ENCODE measurements at regions not wholly inside any gene's neighbourhood (a gene's known extent, or its start where the extent isn't known, plus 50 kb on each side); places are given as distances from the start of the nearest gene placed in this dataset.

DNA sequence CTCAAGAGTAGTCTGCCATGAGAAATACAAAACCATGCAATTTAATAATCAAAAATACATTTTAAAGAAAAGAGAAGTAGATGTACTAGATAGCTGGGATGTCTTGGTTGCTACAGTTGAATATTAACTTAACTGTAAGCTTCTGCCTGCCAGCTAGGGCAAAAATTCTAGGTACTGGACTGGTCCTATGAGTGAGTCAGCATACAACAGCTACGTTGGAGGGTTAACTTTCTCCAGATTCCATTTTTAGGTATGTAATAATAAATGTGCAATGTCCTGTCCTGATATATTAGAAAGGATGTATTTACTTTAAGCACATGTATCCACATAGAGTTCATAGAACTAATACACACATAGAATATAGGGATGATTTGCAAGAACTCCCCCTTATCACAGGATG lies 230.1 kb downstream of the CAAP1 start:
- BruUV-seq (replicated peaks), result no TSS peak
- DNase-seq (ENCODE audit: low spot score), result no peak
- no peak for TF ChIP-seq EZH2phosphoT487 (IDR thresholded peaks at IDR 0.05; ENCODE audit: borderline replicate concordance, low read depth, low read length)
- TF ChIP-seq, protein P1, sequence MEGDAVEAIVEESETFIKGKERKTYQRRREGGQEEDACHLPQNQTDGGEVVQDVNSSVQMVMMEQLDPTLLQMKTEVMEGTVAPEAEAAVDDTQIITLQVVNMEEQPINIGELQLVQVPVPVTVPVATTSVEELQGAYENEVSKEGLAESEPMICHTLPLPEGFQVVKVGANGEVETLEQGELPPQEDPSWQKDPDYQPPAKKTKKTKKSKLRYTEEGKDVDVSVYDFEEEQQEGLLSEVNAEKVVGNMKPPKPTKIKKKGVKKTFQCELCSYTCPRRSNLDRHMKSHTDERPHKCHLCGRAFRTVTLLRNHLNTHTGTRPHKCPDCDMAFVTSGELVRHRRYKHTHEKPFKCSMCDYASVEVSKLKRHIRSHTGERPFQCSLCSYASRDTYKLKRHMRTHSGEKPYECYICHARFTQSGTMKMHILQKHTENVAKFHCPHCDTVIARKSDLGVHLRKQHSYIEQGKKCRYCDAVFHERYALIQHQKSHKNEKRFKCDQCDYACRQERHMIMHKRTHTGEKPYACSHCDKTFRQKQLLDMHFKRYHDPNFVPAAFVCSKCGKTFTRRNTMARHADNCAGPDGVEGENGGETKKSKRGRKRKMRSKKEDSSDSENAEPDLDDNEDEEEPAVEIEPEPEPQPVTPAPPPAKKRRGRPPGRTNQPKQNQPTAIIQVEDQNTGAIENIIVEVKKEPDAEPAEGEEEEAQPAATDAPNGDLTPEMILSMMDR (conservative IDR thresholded peaks at IDR 0.05; ENCODE audit: low read length), result no peak

DNA sequence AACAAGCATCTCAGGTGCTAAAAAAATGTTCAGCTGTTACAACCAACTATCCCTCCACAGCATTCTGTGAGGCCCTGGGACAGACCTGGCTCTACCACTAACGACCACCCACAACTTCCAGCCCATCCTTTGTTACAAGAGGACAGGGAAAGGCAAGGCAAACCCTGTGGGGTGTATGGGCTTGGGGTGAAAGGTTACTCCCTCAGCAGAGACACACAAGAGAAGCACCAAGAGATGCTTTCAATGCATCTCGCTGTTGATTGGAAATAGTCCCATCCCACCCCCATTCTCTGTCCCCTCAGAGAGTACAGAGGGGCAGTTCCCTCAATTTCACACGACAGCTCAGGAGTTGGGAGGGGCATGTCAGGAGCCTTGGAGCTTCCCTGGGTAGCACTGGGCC lies 234.1 kb downstream of the CAAP1 start:
- Histone ChIP-seq H3K9me2 (ENCODE audit: insufficient read depth, low read length) (no peaks in the 10 kb centered on the region), H3K36me3 (ENCODE audit: insufficient read depth, low read length) (no peaks in the 10 kb centered on the region), H4K20me1 (ENCODE audit: insufficient read depth, low read length) (no peaks in the 10 kb centered on the region), H3K27ac (ENCODE audit: low read depth, low read length, poor library complexity, severe bottlenecking) (no peak overlapping the region), H3K4me2 (ENCODE audit: low read length) (no peak overlapping the region), H3K4me3 (ENCODE audit: low read depth, low read length, poor library complexity, severe bottlenecking) (no peak overlapping the region), H3K4me1 (ENCODE audit: insufficient read depth, low read length, poor library complexity, severe bottlenecking) (no peaks in the 10 kb centered on the region), H3K79me2 (ENCODE audit: insufficient read depth, low read depth, low read length) (no peaks in the 10 kb centered on the region), H3K9me3 (ENCODE audit: low read length) (no peaks in the 10 kb centered on the region), H2AFZ (ENCODE audit: low read length) (no peak overlapping the region)
- no peak for TF ChIP-seq EZH2phosphoT487 (IDR thresholded peaks at IDR 0.05; ENCODE audit: borderline replicate concordance, low read depth, low read length)
- TF ChIP-seq, protein P1 (conservative IDR thresholded peaks at IDR 0.05; ENCODE audit: low read length), result no peak
- intact Hi-C loops (cut with micrococcal nuclease; ENCODE audit: unreplicated experiment), result no loop called here
- CTCF ChIA-PET (ENCODE audit: unreplicated experiment), result no interaction called here
- no TSS peak for BruUV-seq (replicated peaks)
- DNase-seq (ENCODE audit: low spot score), result no peak
- POLR2A ChIA-PET, result no interaction called here

More for the DNA sequence above, 230.1 kb downstream of the CAAP1 start:
- Histone ChIP-seq H3K79me2 (ENCODE audit: insufficient read depth, low read depth, low read length) (no peaks in the 10 kb centered on the region), H3K27ac (ENCODE audit: low read depth, low read length, poor library complexity, severe bottlenecking) (no peak overlapping the region), H2AFZ (ENCODE audit: low read length) (no peak overlapping the region), H3K36me3 (ENCODE audit: insufficient read depth, low read length) (no peaks in the 10 kb centered on the region), H3K4me2 (ENCODE audit: low read length) (no peak overlapping the region), H3K4me3 (ENCODE audit: low read depth, low read length, poor library complexity, severe bottlenecking) (no peak overlapping the region), H3K9me2 (ENCODE audit: insufficient read depth, low read length) (no peaks in the 10 kb centered on the region), H3K4me1 (ENCODE audit: insufficient read depth, low read length, poor library complexity, severe bottlenecking) (no peaks in the 10 kb centered on the region), H4K20me1 (ENCODE audit: insufficient read depth, low read length) (no peaks in the 10 kb centered on the region), H3K9me3 (ENCODE audit: low read length) (no peaks in the 10 kb centered on the region)
- ChIA-PET POLR2A (interaction anchor here (1.2 to 1.3 kb wide), 2 partner anchors 28 to 37 kb away, joined by 3 to 4 read pairs; no protein-coding TSS in a partner anchor), CTCF (ENCODE audit: unreplicated experiment) (no interaction called here)
- intact Hi-C loops (cut with micrococcal nuclease; ENCODE audit: unreplicated experiment), result loop anchor here (10.0 kb wide), 1 partner anchor 62 kb away; no protein-coding TSS in a partner anchor

DNA sequence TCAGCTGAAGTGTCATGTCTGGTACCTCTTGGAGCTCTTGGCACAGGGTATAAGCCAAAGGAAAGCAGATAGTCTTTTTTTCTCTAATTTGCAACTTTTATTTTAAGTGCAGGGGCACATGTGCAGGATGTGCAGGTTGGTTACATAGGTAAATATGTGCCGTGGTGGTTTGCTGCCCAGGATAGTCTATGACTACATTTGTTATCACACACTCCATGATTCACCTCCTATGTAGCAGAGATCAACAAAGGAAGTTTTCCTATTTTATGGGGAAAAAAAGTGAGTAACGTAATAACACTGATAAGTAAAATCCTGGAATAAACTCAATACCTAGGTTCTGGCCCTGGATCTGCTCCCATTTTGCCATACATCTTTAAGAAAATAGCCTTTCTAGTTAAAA lies 234.6 kb downstream of the CAAP1 start:
- BruUV-seq (replicated peaks), result no TSS peak
- no peaks in the 10 kb centered on the region for H3K9me3 ChIP-seq (ENCODE audit: low read length)
- H3K4me1 ChIP-seq (ENCODE audit: insufficient read depth, low read length, poor library complexity, severe bottlenecking), result no peaks in the 10 kb centered on the region
- ChIA-PET POLR2A (no interaction called here), CTCF (ENCODE audit: unreplicated experiment) (no interaction called here)
- H4K20me1 ChIP-seq (ENCODE audit: insufficient read depth, low read length), result no peaks in the 10 kb centered on the region
- no peak for DNase-seq (ENCODE audit: low spot score)
- H3K4me2 ChIP-seq (ENCODE audit: low read length), result no peak overlapping the region
- intact Hi-C loops (cut with micrococcal nuclease; ENCODE audit: unreplicated experiment), result no loop called here
- TF ChIP-seq, protein P1 (conservative IDR thresholded peaks at IDR 0.05; ENCODE audit: low read length), result no peak
- TF ChIP-seq EZH2phosphoT487 (IDR thresholded peaks at IDR 0.05; ENCODE audit: borderline replicate concordance, low read depth, low read length), result no peak
- no peak overlapping the region for H2AFZ ChIP-seq (ENCODE audit: low read length)
- no peak overlapping the region for H3K4me3 ChIP-seq (ENCODE audit: low read depth, low read length, poor library complexity, severe bottlenecking)
- H3K36me3 ChIP-seq (ENCODE audit: insufficient read depth, low read length), result no peaks in the 10 kb centered on the region
- H3K27ac ChIP-seq (ENCODE audit: low read depth, low read length, poor library complexity, severe bottlenecking), result no peak overlapping the region
- no peaks in the 10 kb centered on the region for H3K9me2 ChIP-seq (ENCODE audit: insufficient read depth, low read length)
- no peaks in the 10 kb centered on the region for H3K79me2 ChIP-seq (ENCODE audit: insufficient read depth, low read depth, low read length)

Measured in OCI-LY7 (cell line).